Muscle layer of duodenum (tissue), 2 donors: ENCODE measurements at regions not wholly inside any gene's neighbourhood (a gene's known extent, or its start where the extent isn't known, plus 50 kb on each side); places are given as distances from the start of the nearest gene placed in this dataset.

Experiments
- H3K27ac ChIP-seq: one replicate; pipeline ENCODE4 v1.7.0; 2013; ENCODE audit warnings: mild to moderate bottlenecking, low read length
- H3K27me3 ChIP-seq: one replicate; pipeline ENCODE4 v1.7.0; 2013; ENCODE audit warnings: low read depth, mild to moderate bottlenecking, control low read depth, low read length
- H3K36me3 ChIP-seq, 2 donors: one replicate each; pipeline ENCODE4 v1.7.0; 2013; ENCODE audit warnings: low read length in 2 of 2, control low read depth in 1 of 2, mild to moderate bottlenecking in 1 of 2; ENCODE audit not compliant: insufficient read depth in 2 of 2, control insufficient read depth in 1 of 2
- H3K4me1 ChIP-seq, 2 donors: one replicate each; pipeline ENCODE4 v1.7.0; 2013; ENCODE audit warnings: low read length in 2 of 2, mild to moderate bottlenecking in 2 of 2, control low read depth in 1 of 2, moderate library complexity in 1 of 2; ENCODE audit not compliant: insufficient read depth in 2 of 2, control insufficient read depth in 1 of 2
- H3K4me3 ChIP-seq, 2 donors: one replicate each; pipeline ENCODE4 v1.7.0; 2013; ENCODE audit warnings: low read length in 2 of 2, low read depth in 1 of 2, mild to moderate bottlenecking in 1 of 2
- H3K9me3 ChIP-seq, 2 donors: one replicate each; pipeline ENCODE4 v1.7.0; 2013; ENCODE audit warnings: low read length in 2 of 2, control low read depth in 1 of 2, mild to moderate bottlenecking in 1 of 2; ENCODE audit not compliant: control insufficient read depth in 1 of 2
- donor health status: healthy.

GRCh38 chr4:108297605-108298004 lies 128.9 kb upstream of the LEF1 start:
- no peak overlapping the region for H3K27ac ChIP-seq
- H3K36me3 ChIP-seq = no peaks in the 10 kb centered on the region
- H3K9me3 ChIP-seq = no peaks in the 10 kb centered on the region
- H3K4me3 ChIP-seq = no peak overlapping the region
- H3K4me1 ChIP-seq = no peaks in the 10 kb centered on the region
- no peaks in the 10 kb centered on the region for H3K27me3 ChIP-seq

- H3K9me3 ChIP-seq = no peaks in the 10 kb centered on the region
- no peak overlapping the region for H3K27ac ChIP-seq
- no peak overlapping the region for H3K4me3 ChIP-seq
- H3K36me3 ChIP-seq = no peaks in the 10 kb centered on the region
- no peaks in the 10 kb centered on the region for H3K27me3 ChIP-seq
- no peaks in the 10 kb centered on the region for H3K4me1 ChIP-seq
Observed at GRCh38 chr4:108292229-108292628, 123.5 kb upstream of the LEF1 start.

- H3K27ac ChIP-seq = no peak overlapping the region
- H3K27me3 ChIP-seq = no peaks in the 10 kb centered on the region
- H3K4me1 ChIP-seq = no peaks in the 10 kb centered on the region
- H3K9me3 ChIP-seq = no peaks in the 10 kb centered on the region
- H3K4me3 ChIP-seq = no peak overlapping the region
- H3K36me3 ChIP-seq = no peaks in the 10 kb centered on the region
Observed at GRCh38 chr4:108291137-108291536, 122.4 kb upstream of the LEF1 start.

- no peaks in the 10 kb centered on the region for H3K4me1 ChIP-seq
- H3K9me3 ChIP-seq = no peaks in the 10 kb centered on the region
- H3K27me3 ChIP-seq = no peaks in the 10 kb centered on the region
- no peak overlapping the region for H3K27ac ChIP-seq
- H3K4me3 ChIP-seq = no peak overlapping the region
- no peaks in the 10 kb centered on the region for H3K36me3 ChIP-seq
Observed at GRCh38 chr4:108287834-108288413, 119.2 kb upstream of the LEF1 start.

- Histone ChIP-seq H3K4me3 (no peak overlapping the region), H3K9me3 (no peaks in the 10 kb centered on the region), H3K27ac (no peak overlapping the region), H3K27me3 (no peaks in the 10 kb centered on the region), H3K4me1 (no peaks in the 10 kb centered on the region), H3K36me3 (no peaks in the 10 kb centered on the region)
Observed at GRCh38 chr4:108280072-108280471, 111.3 kb upstream of the LEF1 start.

GRCh38 chr4:108276690-108277089 lies 108.0 kb upstream of the LEF1 start:
- H3K27me3 ChIP-seq = no peaks in the 10 kb centered on the region
- no peaks in the 10 kb centered on the region for H3K4me1 ChIP-seq
- no peaks in the 10 kb centered on the region for H3K9me3 ChIP-seq
- H3K4me3 ChIP-seq = no peak overlapping the region
- H3K36me3 ChIP-seq = no peaks in the 10 kb centered on the region
- no peak overlapping the region for H3K27ac ChIP-seq

GRCh38 chr4:108272986-108273385 lies 104.3 kb upstream of the LEF1 start:
- Histone ChIP-seq H3K27ac (no peak overlapping the region), H3K4me3 (no peak overlapping the region), H3K4me1 (no peaks in the 10 kb centered on the region), H3K27me3 (no peaks in the 10 kb centered on the region), H3K36me3 (no peaks in the 10 kb centered on the region), H3K9me3 (no peaks in the 10 kb centered on the region)

GRCh38 chr4:108272561-108272960 lies 103.8 kb upstream of the LEF1 start:
- Histone ChIP-seq H3K4me3 (no peak overlapping the region), H3K27me3 (no peaks in the 10 kb centered on the region), H3K27ac (no peak overlapping the region), H3K4me1 (no peaks in the 10 kb centered on the region), H3K36me3 (no peaks in the 10 kb centered on the region), H3K9me3 (no peaks in the 10 kb centered on the region)

GRCh38 chr4:108272046-108272445 lies 103.3 kb upstream of the LEF1 start:
- no peaks in the 10 kb centered on the region for H3K4me1 ChIP-seq
- no peaks in the 10 kb centered on the region for H3K27me3 ChIP-seq
- H3K4me3 ChIP-seq = no peak overlapping the region
- no peaks in the 10 kb centered on the region for H3K36me3 ChIP-seq
- no peaks in the 10 kb centered on the region for H3K9me3 ChIP-seq
- no peak overlapping the region for H3K27ac ChIP-seq

GRCh38 chr4:108270466-108271450 lies 102.0 kb upstream of the LEF1 start:
- Histone ChIP-seq H3K27ac (no peak overlapping the region), H3K36me3 (no peaks in the 10 kb centered on the region), H3K4me1 (no peaks in the 10 kb centered on the region), H3K27me3 (no peaks in the 10 kb centered on the region), H3K9me3 (no peaks in the 10 kb centered on the region), H3K4me3 (no peak overlapping the region)

GRCh38 chr4:108264693-108265092 lies 96.0 kb upstream of the LEF1 start:
- Histone ChIP-seq H3K27me3 (no peaks in the 10 kb centered on the region), H3K4me3 (no peak overlapping the region)

More at GRCh38 chr4:108264693-108265092, 96.0 kb upstream of the LEF1 start:
- Histone ChIP-seq H3K4me1 (no peaks in the 10 kb centered on the region), H3K9me3 (no peaks in the 10 kb centered on the region), H3K36me3 (no peaks in the 10 kb centered on the region), H3K27ac (no peak overlapping the region)
